Activated T-helper 1 cell treated with anti-CD3 and anti-CD28 coated beads, Interleukin-12 subunit alpha, Interleukin-12 subunit beta, Interleukin-2, Interleukin-4 antibody, amounts not matched to agents 30 ng/mL and 10 ng/mL and 1 ng/mL, durations not matched to agents 14 hours and 24 hours and 36 hours (primary cell): ENCODE measurements at regions not wholly inside any gene's neighbourhood (a gene's known extent, or its start where the extent isn't known, plus 50 kb on each side); places are given as distances from the start of the nearest gene placed in this dataset.
A peak's percentile ranks its signal among the peaks of the same experiment; 100 is the strongest.

Experiments used
- DNase-seq: peaks from one replicate; pipeline ENCODE4 v3.0.0; 2021; ENCODE audit warnings: low spot score
- H3K27ac Mint-ChIP-seq: one replicate; pipeline ENCODE4 v1.8.0; 2021; ENCODE audit warnings: mild to moderate bottlenecking, mixed read lengths
- H3K27me3 Mint-ChIP-seq: one replicate; pipeline ENCODE4 v1.8.0; 2022; ENCODE audit warnings: mild to moderate bottlenecking, moderate library complexity, mixed read lengths; ENCODE audit not compliant: insufficient read depth
- H3K36me3 Mint-ChIP-seq: one replicate; pipeline ENCODE4 v1.8.0; 2021; ENCODE audit warnings: low read depth, mixed read lengths
- H3K4me1 Mint-ChIP-seq: one replicate; pipeline ENCODE4 v1.8.0; 2021; ENCODE audit warnings: low read depth, mixed read lengths
- H3K4me3 Mint-ChIP-seq: one replicate; pipeline ENCODE4 v1.8.0; 2021; ENCODE audit warnings: mild to moderate bottlenecking, moderate library complexity, mixed read lengths
- H3K9me3 Mint-ChIP-seq: one replicate; pipeline ENCODE4 v1.8.0; 2021; ENCODE audit warnings: mixed read lengths
- intact Hi-C: fragments of 100-400 bp; cut with micrococcal nuclease; formaldehyde crosslinking; loops from one replicate; pipeline ENCODE4 v1.15.1; 2024

DNA sequence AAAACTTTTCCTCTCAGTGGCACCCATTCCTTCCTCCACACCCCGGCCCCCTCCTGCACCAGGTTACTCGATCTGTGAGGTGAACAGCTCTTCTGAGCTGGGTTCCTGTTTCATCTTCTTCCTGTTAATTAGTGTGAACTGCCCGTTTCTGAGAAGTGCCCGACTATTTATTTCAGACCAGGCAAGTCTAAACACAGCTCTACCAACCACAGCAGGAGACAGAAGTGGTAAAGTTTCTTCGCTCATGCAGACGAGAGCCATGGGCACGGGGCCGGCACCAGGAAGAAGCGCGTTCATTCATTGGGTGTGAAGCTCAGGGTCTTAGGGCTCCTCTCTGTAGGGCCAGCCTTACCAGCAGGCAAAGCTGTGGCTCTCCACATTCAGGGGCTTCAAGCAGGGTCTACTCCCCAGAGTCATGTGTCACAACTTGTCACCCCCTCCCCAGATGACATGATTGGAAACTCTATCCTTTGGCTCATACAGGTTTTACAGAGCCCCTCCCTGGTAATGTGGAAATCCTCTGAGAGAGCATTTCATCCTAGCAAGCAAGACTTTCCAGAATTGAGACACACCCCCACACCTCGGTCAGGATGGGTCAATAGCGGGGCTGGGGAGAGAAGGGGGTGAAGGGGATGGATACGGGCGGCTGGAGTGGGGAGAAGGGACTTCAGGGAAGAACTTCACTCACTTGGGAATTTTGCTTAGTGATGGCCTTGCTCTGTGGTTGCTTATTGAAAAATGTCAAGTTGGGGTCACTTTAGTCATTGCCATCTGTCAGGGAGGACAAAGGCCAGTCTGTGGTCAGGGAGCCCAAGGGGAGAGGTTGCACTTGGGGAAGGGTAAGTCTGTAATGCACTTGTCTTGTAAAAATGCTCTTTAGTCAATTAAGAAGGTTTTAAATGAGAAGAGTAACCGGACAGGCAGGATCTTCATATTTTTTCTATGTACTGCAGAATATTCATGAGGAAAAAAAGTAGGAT is 121.6 kb upstream of the TRIM2 start:
- Mint-ChIP-seq H3K4me1 (peaks cover 19% of the 10 kb centered on the region), H3K4me3 (no peak overlapping the region)

DNA sequence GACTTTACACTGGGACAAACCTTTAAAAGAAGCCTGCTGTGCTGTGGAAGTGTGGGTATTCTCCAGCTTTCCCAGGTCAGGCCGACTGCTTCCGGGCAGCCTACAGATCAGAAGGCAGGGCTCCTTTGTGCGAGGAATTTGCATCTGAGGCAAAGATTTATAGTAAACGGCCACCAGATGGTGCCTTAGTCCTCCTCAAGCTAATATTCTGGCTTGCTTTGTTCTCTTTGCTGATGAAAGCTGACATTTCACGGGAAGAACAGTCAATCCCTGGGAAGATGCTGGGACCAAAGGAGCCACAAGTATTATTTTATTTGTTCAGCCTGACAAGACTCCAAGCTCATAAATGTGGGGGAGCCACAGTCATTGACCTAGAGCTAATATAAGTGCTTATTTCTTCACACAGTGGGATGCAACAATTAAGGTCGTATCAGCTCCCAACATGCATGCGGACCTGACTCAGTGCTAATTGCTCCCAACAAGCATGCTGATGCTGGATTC is 120.7 kb upstream of the TRIM2 start:
- no peak overlapping the region for H3K27ac Mint-ChIP-seq
- intact Hi-C loops, result loop anchor here (1.0 kb wide), 3 partner anchors 45 to 667 kb away; no protein-coding TSS in a partner anchor
- peak; percentile 11 for DNase-seq
- H3K27me3 Mint-ChIP-seq, result peaks cover 28% of the 10 kb centered on the region
- no peaks in the 10 kb centered on the region for H3K9me3 Mint-ChIP-seq
- H3K36me3 Mint-ChIP-seq, result no peaks in the 10 kb centered on the region
- no peak overlapping the region for H3K4me3 Mint-ChIP-seq
- H3K4me1 Mint-ChIP-seq, result peaks cover 19% of the 10 kb centered on the region

More for the DNA sequence above, 121.6 kb upstream of the TRIM2 start:
- Mint-ChIP-seq H3K36me3 (no peaks in the 10 kb centered on the region), H3K27ac (no peak overlapping the region), H3K9me3 (no peaks in the 10 kb centered on the region), H3K27me3 (peaks cover 28% of the 10 kb centered on the region)
- intact Hi-C loops, result loop anchor here (1.0 kb wide), 3 partner anchors 46 to 668 kb away; no protein-coding TSS in a partner anchor
- DNase-seq, result no peak

DNA sequence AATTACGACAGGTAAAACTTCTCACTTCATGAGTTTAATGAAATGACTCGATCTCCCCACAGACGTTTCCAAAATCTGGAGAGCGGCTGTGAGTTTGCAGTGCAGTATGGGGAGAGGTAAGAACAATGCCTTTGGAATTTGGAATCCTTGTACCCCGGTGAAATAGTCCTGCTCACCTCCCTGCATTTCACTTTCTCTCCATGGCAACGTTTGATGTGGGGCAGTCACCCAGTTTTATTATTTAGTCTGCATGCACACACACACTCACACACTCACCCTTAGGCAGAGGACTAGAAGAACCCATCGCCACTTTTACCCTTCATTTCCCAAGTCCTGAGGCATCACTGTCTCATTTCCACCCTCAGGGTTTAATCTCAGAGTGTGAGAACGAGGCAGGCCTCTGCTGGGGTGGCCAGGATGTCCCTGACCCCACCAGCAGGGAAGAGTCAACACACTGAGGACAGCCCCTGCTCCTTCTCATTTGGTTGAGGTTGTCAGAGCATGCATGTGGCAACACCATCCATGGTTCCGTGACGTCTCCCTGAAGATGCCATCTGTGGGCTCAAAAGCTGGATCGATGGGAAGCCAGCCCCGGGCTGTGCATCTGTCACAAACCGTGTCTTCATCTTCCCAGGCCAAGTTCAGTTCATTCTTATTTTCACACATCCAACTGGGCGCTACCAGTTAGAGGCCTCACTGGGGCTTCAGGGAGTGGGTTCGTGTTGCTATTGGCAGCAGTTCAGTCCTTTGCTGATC is 119.8 kb upstream of the TRIM2 start:
- H3K27me3 Mint-ChIP-seq, result peaks cover 27% of the 10 kb centered on the region
- no peaks in the 10 kb centered on the region for H3K36me3 Mint-ChIP-seq
- intact Hi-C loops, result no loop called here
- H3K4me1 Mint-ChIP-seq, result peaks cover 19% of the 10 kb centered on the region
- no peak overlapping the region for H3K27ac Mint-ChIP-seq
- H3K4me3 Mint-ChIP-seq, result no peak overlapping the region
- H3K9me3 Mint-ChIP-seq, result no peaks in the 10 kb centered on the region
- DNase-seq, result no peak

DNA sequence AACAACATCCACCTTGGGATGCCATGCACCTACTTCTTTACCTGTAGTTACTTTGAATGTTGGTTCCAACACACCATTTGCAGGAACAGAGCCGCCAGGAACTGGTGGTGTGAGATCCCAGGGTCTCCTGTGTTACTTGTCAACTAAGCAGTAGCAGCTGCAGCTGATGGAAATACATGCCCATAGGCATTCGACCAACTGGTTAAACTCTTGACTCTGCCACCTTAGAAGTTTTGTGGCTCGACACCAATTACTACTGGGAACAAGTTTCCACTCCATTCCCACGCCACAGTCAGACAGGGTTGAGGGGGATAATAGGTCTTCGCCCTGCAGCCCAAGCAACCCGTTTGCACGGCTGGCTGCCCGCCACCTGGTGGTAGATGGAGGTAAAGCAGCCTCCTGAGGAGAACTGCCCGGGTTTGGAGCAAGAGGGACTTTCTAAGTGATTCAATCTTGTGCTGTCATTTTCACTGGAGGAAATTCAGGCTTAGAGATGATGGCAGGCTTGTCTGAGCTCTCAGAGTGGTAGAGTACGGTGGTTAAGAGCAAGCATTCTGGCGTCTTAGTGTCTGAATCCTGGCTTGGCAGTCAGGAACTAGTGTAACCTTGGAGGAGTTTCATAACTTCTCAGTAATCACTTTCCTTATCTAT is 119.1 kb upstream of the TRIM2 start:
- DNase-seq, result peak; percentile 70
- Mint-ChIP-seq H3K4me3 (no peak overlapping the region), H3K4me1 (peaks cover 19% of the 10 kb centered on the region), H3K9me3 (no peaks in the 10 kb centered on the region), H3K27me3 (peaks cover 23% of the 10 kb centered on the region), H3K27ac (no peak overlapping the region), H3K36me3 (no peaks in the 10 kb centered on the region)
- intact Hi-C loops, result loop anchor here (1.0 kb wide), 3 partner anchors 30 to 558 kb away; no protein-coding TSS in a partner anchor

DNA sequence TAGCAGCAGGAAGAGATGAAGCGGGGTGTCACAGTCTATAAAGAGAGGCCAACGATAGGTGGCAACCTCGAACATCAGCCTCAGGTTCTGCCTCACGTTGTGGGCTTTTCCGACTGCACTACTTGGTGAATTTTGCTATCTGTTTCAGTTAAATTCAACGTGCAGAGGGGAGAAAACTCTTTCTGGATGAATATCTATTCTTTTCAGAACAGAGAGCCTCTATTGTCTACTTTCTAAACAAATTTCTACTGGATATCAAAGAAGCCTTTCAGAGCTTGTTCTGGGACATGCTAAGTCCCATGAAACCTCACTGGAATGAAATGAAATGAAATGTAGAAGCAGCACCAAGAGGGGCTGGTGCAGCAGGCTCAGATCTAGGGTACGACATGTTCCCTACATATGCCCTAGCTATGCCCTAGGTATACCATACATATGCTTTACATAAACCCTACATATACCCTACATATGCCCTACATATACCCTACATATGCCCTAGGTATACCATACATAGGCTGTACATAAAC is 116.5 kb upstream of the TRIM2 start:
- Mint-ChIP-seq H3K4me3 (no peak overlapping the region), H3K9me3 (no peaks in the 10 kb centered on the region), H3K36me3 (no peaks in the 10 kb centered on the region), H3K4me1 (peaks cover 18% of the 10 kb centered on the region), H3K27ac (no peak overlapping the region), H3K27me3 (peaks cover 22% of the 10 kb centered on the region)
- intact Hi-C loops, result no loop called here
- no peak for DNase-seq

DNA sequence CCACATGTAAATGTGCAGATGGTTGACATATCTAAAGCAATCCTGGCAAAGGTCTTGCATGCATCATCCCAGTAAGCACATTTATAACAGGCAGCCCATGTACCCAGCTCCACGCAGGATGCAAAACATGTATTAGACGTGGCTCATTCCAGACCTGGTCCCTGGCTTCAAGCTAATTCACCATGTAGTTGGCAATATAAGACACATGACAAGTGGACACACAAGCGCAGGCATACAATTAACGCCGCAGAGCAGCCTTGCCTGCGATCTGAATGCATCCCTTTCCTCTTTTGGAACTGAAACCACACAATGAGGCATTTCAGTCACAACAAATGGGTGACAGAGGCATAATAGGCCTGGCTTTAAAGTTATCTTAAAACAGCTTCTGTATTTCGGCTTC is 114.5 kb upstream of the TRIM2 start:
- no peaks in the 10 kb centered on the region for H3K9me3 Mint-ChIP-seq
- no peak overlapping the region for H3K27ac Mint-ChIP-seq
- H3K4me1 Mint-ChIP-seq, result peaks cover 8% of the 10 kb centered on the region
- intact Hi-C loops, result no loop called here
- no peaks in the 10 kb centered on the region for H3K36me3 Mint-ChIP-seq
- peaks cover 20% of the 10 kb centered on the region for H3K27me3 Mint-ChIP-seq
- DNase-seq, result no peak
- no peak overlapping the region for H3K4me3 Mint-ChIP-seq

DNA sequence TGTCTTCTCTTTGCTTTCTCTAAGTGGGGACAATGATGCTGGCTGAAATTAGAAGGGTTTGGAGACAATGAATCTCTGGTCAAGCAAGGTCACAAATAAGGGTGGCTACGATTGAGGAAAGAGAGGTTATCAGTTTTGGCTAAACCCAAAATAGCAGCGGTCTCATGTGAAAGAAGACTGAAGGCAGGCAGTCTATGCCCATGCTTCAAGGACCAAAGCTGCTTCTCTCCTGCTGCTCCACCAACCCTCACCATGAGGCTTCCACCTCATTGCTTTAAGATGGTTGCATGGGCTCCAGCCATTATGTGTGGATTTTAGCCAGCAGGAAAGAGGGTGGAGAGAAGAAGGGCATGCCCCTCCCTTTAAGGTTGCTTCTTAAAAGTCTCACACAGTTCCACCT is 114.1 kb upstream of the TRIM2 start:
- no peaks in the 10 kb centered on the region for H3K36me3 Mint-ChIP-seq
- intact Hi-C loops, result no loop called here
- no peak for DNase-seq
- H3K9me3 Mint-ChIP-seq, result no peaks in the 10 kb centered on the region
- H3K4me3 Mint-ChIP-seq, result no peak overlapping the region
- H3K4me1 Mint-ChIP-seq, result peaks cover 6% of the 10 kb centered on the region
- H3K27ac Mint-ChIP-seq, result no peak overlapping the region
- H3K27me3 Mint-ChIP-seq, result peaks cover 17% of the 10 kb centered on the region

DNA sequence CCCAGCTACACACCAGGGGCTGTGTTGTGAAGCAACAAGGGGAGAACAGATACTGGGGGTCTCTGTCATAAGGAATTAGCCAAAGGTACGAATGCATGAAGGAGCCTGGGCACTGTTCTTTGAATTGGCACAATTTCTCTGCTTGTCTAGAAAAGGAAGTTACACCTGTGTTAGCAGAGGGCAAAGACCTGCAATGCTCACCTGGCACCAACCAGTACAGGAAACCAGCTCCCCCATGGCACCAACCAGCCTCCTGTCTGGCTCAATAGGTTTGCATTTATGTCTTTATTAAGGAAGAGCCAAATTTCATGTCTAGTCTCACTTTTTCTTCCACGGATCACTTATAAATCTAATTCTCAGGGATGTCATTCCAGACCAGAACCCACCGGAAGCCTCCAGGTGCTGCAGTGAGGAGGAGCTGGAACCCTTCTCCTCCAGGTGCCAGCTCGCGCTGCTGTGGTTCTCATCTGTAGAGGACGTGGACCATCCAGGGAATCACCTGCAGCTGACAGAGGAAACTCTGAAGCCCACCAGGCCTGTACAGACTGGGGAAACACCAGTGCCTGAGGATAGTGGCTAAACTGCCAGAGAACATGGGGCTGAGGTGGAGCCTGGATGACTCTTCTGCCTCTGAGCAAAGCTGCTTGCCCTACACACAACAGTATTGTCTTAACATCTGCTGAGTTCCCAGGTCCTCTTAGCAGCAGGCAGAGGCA is 113.4 kb upstream of the TRIM2 start:
- Mint-ChIP-seq H3K4me1 (no peaks in the 10 kb centered on the region), H3K27ac (no peak overlapping the region), H3K27me3 (peaks cover 12% of the 10 kb centered on the region), H3K4me3 (no peak overlapping the region), H3K9me3 (no peaks in the 10 kb centered on the region), H3K36me3 (no peaks in the 10 kb centered on the region)
- intact Hi-C loops, result no loop called here
- DNase-seq, result no peak

DNA sequence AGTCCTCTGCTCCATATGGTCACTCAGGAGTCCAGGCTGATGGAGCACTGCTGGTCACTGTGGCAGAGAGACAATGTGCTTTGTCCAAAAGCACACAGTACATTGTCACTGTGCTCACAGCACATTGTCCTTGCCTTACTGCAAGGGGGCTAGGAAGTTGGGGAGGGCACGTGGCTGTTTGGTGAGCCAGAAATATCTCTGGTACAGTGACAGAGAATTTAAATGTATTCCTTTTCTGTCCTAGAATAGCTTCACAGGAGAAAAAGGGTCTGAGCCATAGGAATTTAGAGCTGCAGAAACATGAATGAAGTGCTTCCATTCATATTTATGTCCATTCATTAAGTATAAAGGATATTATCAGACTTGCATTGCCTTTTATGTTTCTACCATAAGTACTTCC is 110.8 kb upstream of the TRIM2 start:
- Mint-ChIP-seq H3K27me3 (peaks cover 12% of the 10 kb centered on the region), H3K4me3 (no peak overlapping the region), H3K36me3 (no peaks in the 10 kb centered on the region), H3K9me3 (no peaks in the 10 kb centered on the region), H3K4me1 (no peaks in the 10 kb centered on the region), H3K27ac (no peak overlapping the region)
- intact Hi-C loops, result no loop called here
- no peak for DNase-seq

DNA sequence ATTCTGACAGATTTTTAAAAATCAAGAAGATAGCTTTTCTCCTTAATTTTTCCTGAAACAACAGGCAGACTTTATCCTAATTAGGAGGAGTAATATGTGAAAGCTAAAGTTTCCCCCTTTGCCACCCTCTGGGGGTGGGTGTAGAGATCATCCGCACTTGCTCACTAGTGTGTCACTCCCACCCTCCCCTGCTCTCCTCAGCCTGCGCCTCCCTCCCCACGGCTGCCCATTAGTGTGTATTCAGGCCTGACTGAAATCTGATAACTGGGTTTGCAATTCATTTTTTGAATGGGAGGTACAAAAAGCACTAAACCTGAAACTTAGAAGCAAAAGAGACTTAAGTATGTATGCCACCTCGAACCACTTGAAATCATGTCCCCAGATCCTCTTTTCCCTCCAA is 110.4 kb upstream of the TRIM2 start:
- no peak for DNase-seq
- H3K4me1 Mint-ChIP-seq, result no peaks in the 10 kb centered on the region
- intact Hi-C loops, result no loop called here
- no peaks in the 10 kb centered on the region for H3K36me3 Mint-ChIP-seq
- H3K27ac Mint-ChIP-seq, result no peak overlapping the region
- peaks cover 12% of the 10 kb centered on the region for H3K27me3 Mint-ChIP-seq
- H3K4me3 Mint-ChIP-seq, result no peak overlapping the region
- H3K9me3 Mint-ChIP-seq, result no peaks in the 10 kb centered on the region

DNA sequence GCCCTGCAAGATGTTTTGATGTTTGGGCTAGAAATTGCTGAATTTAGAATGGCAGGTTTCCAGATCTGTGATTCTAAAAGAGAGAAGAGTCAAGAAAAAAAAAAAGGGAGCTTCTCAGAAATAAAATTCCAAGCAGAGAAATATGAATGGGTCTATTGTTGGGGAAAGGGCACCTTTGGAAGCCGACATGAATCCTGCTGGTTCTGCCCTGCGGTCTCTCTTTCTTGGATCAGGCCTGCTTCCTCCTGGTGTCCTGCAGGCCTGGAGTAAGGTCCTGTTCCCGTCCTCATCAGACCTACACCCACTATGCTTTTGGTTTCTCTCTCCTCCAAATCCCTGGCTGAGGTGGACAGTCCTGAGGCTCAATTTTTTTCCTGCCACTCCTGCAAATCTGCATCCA is 109.8 kb upstream of the TRIM2 start:
- Mint-ChIP-seq H3K4me1 (no peaks in the 10 kb centered on the region), H3K36me3 (no peaks in the 10 kb centered on the region), H3K27me3 (peaks cover 10% of the 10 kb centered on the region), H3K4me3 (no peak overlapping the region), H3K27ac (no peak overlapping the region), H3K9me3 (no peaks in the 10 kb centered on the region)
- DNase-seq, result no peak
- intact Hi-C loops, result no loop called here
